NCI-H1694 (cell line): ENCODE measurements at regions not wholly inside any gene's neighbourhood (a gene's known extent, or its start where the extent isn't known, plus 50 kb on each side); places are given as distances from the start of the nearest gene placed in this dataset.
A peak's percentile ranks its signal among the peaks of the same experiment; 100 is the strongest.
"Not testable (repeated sequence)": the region's sequence is repeated elsewhere in the genome, so short reads cannot be mapped to it uniquely, and the experiment has no call there.

Experiments used
- DNase-seq: peaks from one replicate; lab custom pipeline; 2025; lab: John Stamatoyannopoulos, UW

DNA sequence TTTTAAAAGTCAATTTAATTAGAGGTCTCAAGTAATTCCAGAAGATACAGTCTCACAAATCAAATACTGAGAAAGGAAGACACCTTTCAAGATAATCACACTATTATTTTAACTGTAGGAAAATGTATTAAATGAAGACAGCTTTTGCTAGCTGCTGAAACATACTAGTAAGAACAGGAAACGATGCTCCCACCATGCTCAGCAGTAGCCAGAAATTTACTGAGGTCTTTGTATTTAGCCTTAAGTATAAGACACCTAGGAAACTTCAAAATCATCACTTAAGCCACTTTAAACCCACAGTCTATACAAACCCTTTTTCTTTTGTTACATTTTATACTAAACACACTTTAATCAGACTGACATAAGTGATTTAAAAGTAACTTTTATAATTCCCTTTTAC lies 72.7 kb upstream of the NPIPB12 start:
- DNase-seq: not testable (repeated sequence)

GRCh38 chr16:29581764-29582163 lies 75.6 kb upstream of the NPIPB12 start:
- not testable (repeated sequence) for DNase-seq

DNA sequence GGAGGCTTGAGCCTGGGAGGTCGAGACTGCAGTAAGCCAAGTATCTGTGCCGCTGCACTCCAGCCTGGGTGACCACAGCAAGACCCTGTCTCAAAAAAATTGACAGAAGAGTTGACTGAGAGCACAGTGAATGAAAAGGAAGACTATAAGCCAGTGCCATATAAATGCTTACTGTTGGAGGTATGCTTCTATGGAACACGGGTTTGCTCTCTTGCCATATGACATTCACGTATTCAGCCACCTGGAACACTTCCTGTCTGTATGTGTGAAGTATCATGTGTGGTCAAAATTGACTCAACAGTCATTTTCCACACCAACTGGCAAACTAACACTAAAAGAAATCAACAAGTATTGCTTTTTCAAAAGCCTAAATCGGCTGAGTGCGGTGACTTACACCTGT lies 71.1 kb upstream of the SPN start:
- not testable (repeated sequence) for DNase-seq

DNA sequence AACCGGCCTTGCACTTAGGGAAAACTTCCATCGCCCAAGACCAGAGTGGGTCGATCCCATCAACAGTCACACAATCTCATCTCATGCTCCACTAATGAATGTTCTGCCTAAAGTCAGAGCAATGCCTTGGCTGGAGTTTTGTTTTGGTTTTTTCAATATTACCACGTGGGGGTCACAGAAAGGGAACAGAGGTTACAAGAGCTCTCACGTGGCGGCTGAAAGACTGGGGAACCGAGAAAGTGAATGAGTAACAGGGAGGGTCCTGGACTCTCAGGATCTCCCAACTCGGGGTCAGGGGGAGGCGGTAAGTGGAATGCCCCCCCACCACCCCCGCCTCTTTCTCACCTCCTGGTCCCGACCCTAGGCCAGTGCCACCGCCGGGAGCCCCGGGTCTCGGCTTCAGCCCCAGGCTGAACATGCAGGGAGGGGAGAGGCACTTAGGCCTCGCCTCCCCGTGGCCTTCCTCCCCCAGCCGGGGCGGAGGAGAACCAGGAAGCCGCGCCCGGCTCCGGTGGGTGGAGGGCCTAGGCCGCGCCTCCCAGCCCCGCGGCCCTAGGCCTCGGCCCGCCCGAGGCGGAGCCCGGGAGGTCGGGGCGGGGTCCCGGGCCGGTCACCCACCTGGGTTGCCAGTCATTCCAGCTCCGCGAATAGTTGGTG lies 68.7 kb upstream of the SPN start:
- not testable (repeated sequence) for DNase-seq

- DNase-seq: peak; percentile 36
Observed at GRCh38 chr16:29594926-29595838, 67.9 kb upstream of the SPN start.

- not testable (repeated sequence) for DNase-seq
Observed at GRCh38 chr16:29597030-29597429, 66.0 kb upstream of the SPN start.

- DNase-seq: not testable (repeated sequence)
Observed at GRCh38 chr16:29600111-29601000, 62.7 kb upstream of the SPN start.

- not testable (repeated sequence) for DNase-seq
Observed at GRCh38 chr16:29602247-29602625, 60.8 kb upstream of the SPN start.

DNA sequence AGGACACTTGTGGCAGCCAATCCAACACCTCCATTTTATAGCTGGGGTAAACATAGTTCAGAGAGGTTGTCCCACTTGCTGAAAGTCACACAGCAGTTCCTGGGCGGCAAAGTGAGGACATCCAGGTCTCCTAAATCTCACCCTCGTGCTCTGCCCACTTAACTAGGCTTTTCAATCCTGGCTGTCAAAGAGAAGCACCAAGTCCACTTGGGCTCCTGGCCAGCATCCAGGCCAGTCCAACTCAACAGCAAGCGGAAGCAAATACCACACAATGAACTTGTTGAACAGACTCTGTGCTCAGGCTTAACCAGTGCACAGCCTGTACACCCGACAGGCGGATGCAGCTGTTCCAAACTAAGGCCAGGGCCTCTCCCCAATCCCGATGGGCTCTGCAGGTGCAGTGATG lies 60.4 kb upstream of the SPN start:
- DNase-seq: not testable (repeated sequence)

- DNase-seq: peak; percentile 27
Observed at GRCh38 chr16:29604631-29605549, 58.2 kb upstream of the SPN start.

DNA sequence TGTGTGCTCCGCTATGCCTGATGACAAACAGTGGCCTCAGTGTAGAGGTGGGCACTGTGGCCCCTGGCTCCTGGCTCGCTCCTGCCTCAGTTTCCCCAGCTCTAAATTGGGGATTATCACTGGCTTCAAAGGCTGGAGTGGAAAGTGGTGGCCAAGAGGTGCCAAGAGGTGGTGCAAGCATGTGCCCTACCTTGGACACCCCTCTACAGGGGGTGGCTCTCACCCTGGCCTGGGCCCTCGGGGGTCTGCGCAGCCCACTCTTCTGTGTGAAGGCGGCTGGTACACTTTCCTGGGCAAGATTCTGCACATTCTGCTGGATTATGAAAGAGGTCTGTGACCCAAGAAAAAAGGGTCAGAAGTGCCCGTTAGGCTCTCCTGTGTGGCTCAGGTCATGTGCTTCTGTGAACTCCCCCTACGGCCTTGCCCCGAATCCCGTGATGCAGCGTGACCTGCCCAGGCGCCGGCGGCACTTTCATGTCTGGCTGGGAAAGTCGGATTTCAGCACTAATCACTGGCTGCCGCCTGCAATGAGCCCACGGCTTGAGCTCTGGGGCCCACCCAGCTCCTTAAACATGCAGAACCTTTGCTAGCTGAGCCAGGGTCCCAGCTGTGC lies 57.3 kb upstream of the SPN start:
- not testable (repeated sequence) for DNase-seq

DNA sequence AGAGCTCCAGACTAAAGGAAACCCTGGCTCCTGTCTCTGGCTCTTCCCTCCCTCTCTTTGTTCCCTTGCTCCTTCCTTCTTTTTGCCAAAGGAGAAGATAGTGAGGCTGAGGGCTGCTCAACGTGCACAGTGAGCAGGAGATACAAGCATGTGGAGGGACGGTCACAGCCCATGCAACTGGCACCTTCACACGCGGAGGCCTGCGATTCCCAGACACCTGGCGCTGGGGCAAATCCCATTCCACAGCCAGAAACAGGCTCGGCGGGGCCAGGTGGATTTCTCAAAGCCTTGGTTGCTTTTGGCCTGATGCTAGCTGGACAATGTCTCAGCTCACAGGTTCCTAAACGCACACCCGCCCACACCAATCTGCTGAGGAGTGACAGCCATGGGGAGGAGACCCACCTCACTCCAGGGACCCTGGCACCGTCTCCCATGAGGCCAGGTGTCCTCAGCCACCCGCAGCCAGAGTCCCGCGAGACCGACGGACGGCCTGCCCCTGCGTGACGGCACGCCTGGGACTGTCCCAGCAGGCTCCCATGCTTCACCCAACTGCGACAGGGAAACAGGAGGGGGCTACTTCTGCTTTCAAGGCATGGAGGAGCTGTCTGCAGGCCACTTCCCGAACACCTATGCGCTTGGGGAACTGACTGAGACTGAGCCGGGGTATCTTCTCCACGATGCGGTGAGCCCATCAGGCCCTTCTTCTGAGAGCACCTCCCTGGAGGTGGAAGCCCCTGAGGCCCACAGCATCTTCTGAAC lies 56.2 kb upstream of the SPN start:
- not testable (repeated sequence) for DNase-seq

DNA sequence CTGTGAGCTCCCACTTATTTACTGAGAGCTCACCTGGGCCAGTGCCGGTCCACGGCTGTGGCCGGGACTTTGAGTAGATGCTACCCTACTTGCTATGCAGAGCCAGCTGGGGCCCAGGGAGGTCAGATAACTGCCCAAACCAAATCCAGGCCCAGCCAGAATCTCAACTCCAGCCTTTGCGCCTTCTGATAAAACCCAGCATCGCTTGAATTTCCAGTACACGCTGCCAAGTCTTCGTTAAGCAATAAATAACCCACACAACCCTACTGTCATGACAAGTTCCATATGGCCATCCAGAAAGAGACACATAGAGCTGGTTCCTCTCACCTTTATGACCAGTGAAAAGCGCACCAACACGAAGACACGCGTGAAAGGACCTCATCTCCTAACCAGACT lies 55.6 kb upstream of the SPN start:
- DNase-seq: peak; percentile 32

- DNase-seq: not testable (repeated sequence)
Observed at GRCh38 chr16:29612381-29613306, 50.4 kb upstream of the SPN start.
